T-helper 2 cell treated with Interferon-gamma antibody and Interleukin-4, amounts not matched to agents 5 μg/mL and 100 μg/mL, for 36 hours (primary cell): ENCODE measurements at regions not wholly inside any gene's neighbourhood (a gene's known extent, or its start where the extent isn't known, plus 50 kb on each side); places are given as distances from the start of the nearest gene placed in this dataset.

Experiments
- DNase-seq: peaks from one replicate; pipeline ENCODE4 v3.0.0; 2021; ENCODE audit warnings: low spot score
- H3K27ac Mint-ChIP-seq: one replicate; pipeline ENCODE4 v1.8.0; 2021; ENCODE audit warnings: mild to moderate bottlenecking, mixed read lengths
- H3K27me3 Mint-ChIP-seq: one replicate; pipeline ENCODE4 v1.8.0; 2021; ENCODE audit warnings: low read depth, mixed read lengths
- H3K36me3 Mint-ChIP-seq: one replicate; pipeline ENCODE4 v1.8.0; 2021; ENCODE audit warnings: low read depth, mixed read lengths
- H3K4me1 Mint-ChIP-seq: one replicate; pipeline ENCODE4 v1.8.0; 2021; ENCODE audit warnings: low read depth, mixed read lengths
- H3K4me3 Mint-ChIP-seq: one replicate; pipeline ENCODE4 v1.8.0; 2022; ENCODE audit warnings: mild to moderate bottlenecking, moderate library complexity, mixed read lengths
- H3K9me3 Mint-ChIP-seq: one replicate; pipeline ENCODE4 v1.8.0; 2021; ENCODE audit warnings: mixed read lengths

GRCh38 chr2:118699447-118700175 lies 147.8 kb downstream of the EN1 start:
- no peaks in the 10 kb centered on the region for H3K36me3 Mint-ChIP-seq
- no peaks in the 10 kb centered on the region for H3K9me3 Mint-ChIP-seq
- no peaks in the 10 kb centered on the region for H3K4me1 Mint-ChIP-seq
- DNase-seq, result no peak
- H3K4me3 Mint-ChIP-seq, result no peak overlapping the region
- H3K27ac Mint-ChIP-seq, result no peak overlapping the region
- no peaks in the 10 kb centered on the region for H3K27me3 Mint-ChIP-seq

GRCh38 chr2:118698564-118698963 lies 148.9 kb downstream of the EN1 start:
- DNase-seq, result no peak
- Mint-ChIP-seq H3K36me3 (no peaks in the 10 kb centered on the region), H3K27ac (no peak overlapping the region), H3K9me3 (no peaks in the 10 kb centered on the region), H3K4me3 (no peak overlapping the region), H3K4me1 (no peaks in the 10 kb centered on the region), H3K27me3 (no peaks in the 10 kb centered on the region)

- H3K36me3 Mint-ChIP-seq, result no peaks in the 10 kb centered on the region
- no peaks in the 10 kb centered on the region for H3K27me3 Mint-ChIP-seq
- H3K4me1 Mint-ChIP-seq, result no peaks in the 10 kb centered on the region
- no peaks in the 10 kb centered on the region for H3K9me3 Mint-ChIP-seq
- no peak for DNase-seq
- H3K27ac Mint-ChIP-seq, result no peak overlapping the region
- H3K4me3 Mint-ChIP-seq, result no peak overlapping the region
Measured at GRCh38 chr2:118697781-118698180, 149.7 kb downstream of the EN1 start.

GRCh38 chr2:118696786-118697465 lies 150.5 kb downstream of the EN1 start:
- no peaks in the 10 kb centered on the region for H3K36me3 Mint-ChIP-seq
- no peak for DNase-seq
- H3K4me1 Mint-ChIP-seq, result no peaks in the 10 kb centered on the region
- H3K27me3 Mint-ChIP-seq, result no peaks in the 10 kb centered on the region
- no peaks in the 10 kb centered on the region for H3K9me3 Mint-ChIP-seq
- H3K4me3 Mint-ChIP-seq, result no peak overlapping the region
- no peak overlapping the region for H3K27ac Mint-ChIP-seq

GRCh38 chr2:118693287-118693822 lies 154.1 kb downstream of the EN1 start:
- Mint-ChIP-seq H3K36me3 (no peaks in the 10 kb centered on the region), H3K9me3 (no peaks in the 10 kb centered on the region), H3K4me1 (no peaks in the 10 kb centered on the region), H3K4me3 (no peak overlapping the region), H3K27ac (no peak overlapping the region), H3K27me3 (no peaks in the 10 kb centered on the region)
- no peak for DNase-seq

- no peaks in the 10 kb centered on the region for H3K9me3 Mint-ChIP-seq
- no peaks in the 10 kb centered on the region for H3K4me1 Mint-ChIP-seq
- no peak for DNase-seq
- no peak overlapping the region for H3K27ac Mint-ChIP-seq
- no peaks in the 10 kb centered on the region for H3K27me3 Mint-ChIP-seq
- H3K36me3 Mint-ChIP-seq, result no peaks in the 10 kb centered on the region
- H3K4me3 Mint-ChIP-seq, result no peak overlapping the region
Measured at GRCh38 chr2:118689874-118690273, 157.6 kb downstream of the EN1 start.

GRCh38 chr2:118689456-118689855 lies 158.0 kb downstream of the EN1 start:
- H3K4me1 Mint-ChIP-seq, result no peaks in the 10 kb centered on the region
- DNase-seq, result no peak
- no peak overlapping the region for H3K27ac Mint-ChIP-seq
- H3K36me3 Mint-ChIP-seq, result no peaks in the 10 kb centered on the region
- H3K9me3 Mint-ChIP-seq, result no peaks in the 10 kb centered on the region
- H3K4me3 Mint-ChIP-seq, result no peak overlapping the region
- H3K27me3 Mint-ChIP-seq, result no peaks in the 10 kb centered on the region

GRCh38 chr2:118689033-118689432 lies 158.4 kb downstream of the EN1 start:
- DNase-seq, result no peak
- Mint-ChIP-seq H3K4me3 (no peak overlapping the region), H3K27me3 (no peaks in the 10 kb centered on the region)

GRCh38 chr2:118687698-118688097 lies 159.8 kb downstream of the EN1 start:
- no peak for DNase-seq
- H3K4me1 Mint-ChIP-seq, result no peaks in the 10 kb centered on the region
- H3K27me3 Mint-ChIP-seq, result no peaks in the 10 kb centered on the region
- no peaks in the 10 kb centered on the region for H3K36me3 Mint-ChIP-seq
- H3K27ac Mint-ChIP-seq, result no peak overlapping the region
- H3K9me3 Mint-ChIP-seq, result no peaks in the 10 kb centered on the region
- no peak overlapping the region for H3K4me3 Mint-ChIP-seq

More at GRCh38 chr2:118689033-118689432, 158.4 kb downstream of the EN1 start:
- H3K9me3 Mint-ChIP-seq, result no peaks in the 10 kb centered on the region
- no peaks in the 10 kb centered on the region for H3K4me1 Mint-ChIP-seq
- H3K27ac Mint-ChIP-seq, result no peak overlapping the region
- no peaks in the 10 kb centered on the region for H3K36me3 Mint-ChIP-seq

GRCh38 chr2:118687192-118687591 lies 160.3 kb downstream of the EN1 start:
- DNase-seq, result no peak
- Mint-ChIP-seq H3K9me3 (no peaks in the 10 kb centered on the region), H3K36me3 (no peaks in the 10 kb centered on the region), H3K27ac (no peak overlapping the region), H3K27me3 (no peaks in the 10 kb centered on the region), H3K4me3 (no peak overlapping the region), H3K4me1 (no peaks in the 10 kb centered on the region)

GRCh38 chr2:118686346-118686745 lies 161.1 kb downstream of the EN1 start:
- Mint-ChIP-seq H3K4me1 (no peaks in the 10 kb centered on the region), H3K36me3 (no peaks in the 10 kb centered on the region), H3K27ac (no peak overlapping the region), H3K27me3 (no peaks in the 10 kb centered on the region), H3K4me3 (no peak overlapping the region), H3K9me3 (no peaks in the 10 kb centered on the region)
- DNase-seq, result no peak

- no peak for DNase-seq
- Mint-ChIP-seq H3K4me3 (no peak overlapping the region), H3K4me1 (no peaks in the 10 kb centered on the region), H3K36me3 (no peaks in the 10 kb centered on the region), H3K27ac (no peak overlapping the region), H3K9me3 (no peaks in the 10 kb centered on the region), H3K27me3 (no peaks in the 10 kb centered on the region)
Measured at GRCh38 chr2:118683460-118683859, 164.0 kb downstream of the EN1 start.

GRCh38 chr2:118678985-118679384 lies 168.5 kb downstream of the EN1 start:
- DNase-seq, result no peak

GRCh38 chr2:118677546-118677945 lies 169.9 kb downstream of the EN1 start:
- Mint-ChIP-seq H3K9me3 (no peaks in the 10 kb centered on the region), H3K27ac (no peak overlapping the region), H3K4me3 (no peak overlapping the region), H3K27me3 (no peaks in the 10 kb centered on the region), H3K36me3 (no peaks in the 10 kb centered on the region), H3K4me1 (no peaks in the 10 kb centered on the region)
- DNase-seq, result no peak

More at GRCh38 chr2:118678985-118679384, 168.5 kb downstream of the EN1 start:
- Mint-ChIP-seq H3K27ac (no peak overlapping the region), H3K36me3 (no peaks in the 10 kb centered on the region), H3K4me1 (no peaks in the 10 kb centered on the region), H3K4me3 (no peak overlapping the region), H3K9me3 (no peaks in the 10 kb centered on the region), H3K27me3 (no peaks in the 10 kb centered on the region)
